Neutrophil (primary cell): ENCODE measurements at regions not wholly inside any gene's neighbourhood (a gene's known extent, or its start where the extent isn't known, plus 50 kb on each side); places are given as distances from the start of the nearest gene placed in this dataset.
"Not testable (repeated sequence)": the region's sequence is repeated elsewhere in the genome, so short reads cannot be mapped to it uniquely, and the experiment has no call there.

Source experiments
- H3K27ac ChIP-seq: fragments of 200-600 bp; sonication (generic); 2 replicates; pipeline ENCODE4 v1.5.1; 2016; ENCODE audit warnings: mild to moderate bottlenecking, moderate library complexity
- H3K27me3 ChIP-seq: fragments of 200-600 bp; sonication (generic); 2 replicates; pipeline ENCODE4 v1.6.0; 2016; ENCODE audit warnings: mild to moderate bottlenecking
- H3K36me3 ChIP-seq: fragments of 200-600 bp; sonication (generic); 2 replicates; pipeline ENCODE4 v1.5.1; 2017
- H3K4me1 ChIP-seq, 2 experiments: fragments of 200-600 bp in 1 of 2; sonication (generic) in 1 of 2; 1 replicate in 1 of 2; 2 replicates in 1 of 2; pipeline versions ENCODE4 v1.5.1 to v1.6.1; 2013 to 2016; ENCODE audit warnings: low read depth in 1 of 2, low read length in 1 of 2, mild to moderate bottlenecking in 1 of 2, moderate library complexity in 1 of 2; ENCODE audit not compliant: control insufficient read depth in 1 of 2, insufficient read depth in 1 of 2
- H3K4me3 ChIP-seq, 2 experiments: fragments of 200-600 bp in 1 of 2; sonication (generic) in 1 of 2; 1 replicate in 1 of 2; 2 replicates in 1 of 2; pipeline ENCODE4 v1.5.1; 2013 to 2016; ENCODE audit warnings: low read depth in 1 of 2, low read length in 1 of 2, mild to moderate bottlenecking in 1 of 2, moderate library complexity in 1 of 2
- H3K9me3 ChIP-seq: fragments of 200-600 bp; sonication (generic); 2 replicates; pipeline ENCODE4 v1.5.1; 2016

- H3K4me3 ChIP-seq, H3K4me1 ChIP-seq, H3K36me3 ChIP-seq, H3K27ac ChIP-seq, H3K27me3 ChIP-seq, H3K9me3 ChIP-seq: not testable (repeated sequence)
Observed at GRCh38 chr9:41839786-41840185, 289.4 kb downstream of the CNTNAP3B start.

- H3K27ac ChIP-seq, H3K4me3 ChIP-seq, H3K36me3 ChIP-seq, H3K4me1 ChIP-seq, H3K9me3 ChIP-seq, H3K27me3 ChIP-seq: not testable (repeated sequence)
Observed at GRCh38 chr9:41838953-41839352, 290.3 kb downstream of the CNTNAP3B start.

GRCh38 chr9:41838562-41838851, 290.7 kb downstream of the CNTNAP3B start:
- H3K4me1 ChIP-seq, H3K36me3 ChIP-seq, H3K4me3 ChIP-seq, H3K27me3 ChIP-seq, H3K9me3 ChIP-seq, H3K27ac ChIP-seq: not testable (repeated sequence)

- not testable (repeated sequence) for H3K27me3 ChIP-seq, H3K4me3 ChIP-seq, H3K27ac ChIP-seq, H3K9me3 ChIP-seq, H3K4me1 ChIP-seq, H3K36me3 ChIP-seq
Observed at GRCh38 chr9:41837684-41838561, 291.3 kb downstream of the CNTNAP3B start.

- not testable (repeated sequence) for H3K27ac ChIP-seq, H3K27me3 ChIP-seq, H3K9me3 ChIP-seq, H3K4me3 ChIP-seq, H3K4me1 ChIP-seq, H3K36me3 ChIP-seq
Observed at GRCh38 chr9:41833108-41833507, 296.1 kb downstream of the CNTNAP3B start.

- not testable (repeated sequence) for H3K4me3 ChIP-seq, H3K4me1 ChIP-seq, H3K9me3 ChIP-seq, H3K36me3 ChIP-seq, H3K27ac ChIP-seq, H3K27me3 ChIP-seq
Observed at GRCh38 chr9:41824723-41825122, 304.5 kb downstream of the CNTNAP3B start.

- H3K27ac ChIP-seq, H3K9me3 ChIP-seq, H3K4me3 ChIP-seq, H3K4me1 ChIP-seq, H3K27me3 ChIP-seq, H3K36me3 ChIP-seq: not testable (repeated sequence)
Observed at GRCh38 chr9:41802706-41803105, 326.5 kb downstream of the CNTNAP3B start.

- not testable (repeated sequence) for H3K4me3 ChIP-seq
Observed at GRCh38 chr9:41798684-41799083, 330.5 kb downstream of the CNTNAP3B start.

GRCh38 chr9:41790719-41791363, 338.4 kb downstream of the CNTNAP3B start:
- H3K4me3 ChIP-seq, H3K9me3 ChIP-seq, H3K27me3 ChIP-seq, H3K36me3 ChIP-seq: not testable (repeated sequence)
- Histone ChIP-seq H3K27ac (peak overlapping the region; percentile 54), H3K4me1 (peaks cover 16 to 21% of the 10 kb centered on the region in 2 experiments)

More at GRCh38 chr9:41798684-41799083, 330.5 kb downstream of the CNTNAP3B start:
- H3K4me1 ChIP-seq, H3K27ac ChIP-seq, H3K36me3 ChIP-seq, H3K9me3 ChIP-seq, H3K27me3 ChIP-seq: not testable (repeated sequence)

- H3K9me3 ChIP-seq, H3K27ac ChIP-seq, H3K4me3 ChIP-seq, H3K27me3 ChIP-seq, H3K36me3 ChIP-seq: not testable (repeated sequence)
- H3K4me1 ChIP-seq, result peaks cover 16 to 21% of the 10 kb centered on the region in 2 experiments
Observed at GRCh38 chr9:41790007-41790406, 339.2 kb downstream of the CNTNAP3B start.

GRCh38 chr9:41789387-41789786, 339.8 kb downstream of the CNTNAP3B start:
- H3K4me3 ChIP-seq, H3K27ac ChIP-seq, H3K9me3 ChIP-seq, H3K27me3 ChIP-seq, H3K36me3 ChIP-seq: not testable (repeated sequence)
- H3K4me1 ChIP-seq, result peaks cover 16 to 21% of the 10 kb centered on the region in 2 experiments

- not testable (repeated sequence) for H3K27ac ChIP-seq, H3K9me3 ChIP-seq, H3K4me3 ChIP-seq, H3K27me3 ChIP-seq, H3K36me3 ChIP-seq
- peaks cover 16 to 21% of the 10 kb centered on the region in 2 experiments for H3K4me1 ChIP-seq
Observed at GRCh38 chr9:41787951-41788350, 341.3 kb downstream of the CNTNAP3B start.

GRCh38 chr9:41787270-41787669, 342.0 kb downstream of the CNTNAP3B start:
- H3K4me1 ChIP-seq, result peaks cover 16 to 21% of the 10 kb centered on the region in 2 experiments
- not testable (repeated sequence) for H3K27me3 ChIP-seq, H3K4me3 ChIP-seq, H3K9me3 ChIP-seq, H3K27ac ChIP-seq, H3K36me3 ChIP-seq

- H3K27ac ChIP-seq, H3K4me3 ChIP-seq, H3K27me3 ChIP-seq, H3K9me3 ChIP-seq, H3K36me3 ChIP-seq: not testable (repeated sequence)
- H3K4me1 ChIP-seq, result peaks cover 11% of the 10 kb centered on the region in 2 experiments
Observed at GRCh38 chr9:41784006-41784405, 345.2 kb downstream of the CNTNAP3B start.
